HepG2 (cell line): ENCODE measurements at regions not wholly inside any gene's neighbourhood (a gene's known extent, or its start where the extent isn't known, plus 50 kb on each side); places are given as distances from the start of the nearest gene placed in this dataset.
"Not testable (repeated sequence)": the region's sequence is repeated elsewhere in the genome, so short reads cannot be mapped to it uniquely, and the experiment has no call there.

Experiments
- ARNT2 ChIP-seq: sonication (generic); formaldehyde crosslinking; IDR thresholded peaks from 2 replicates; pipeline ENCODE4 v1.8.0; 2022; ENCODE audit warnings: mild to moderate bottlenecking, low read depth, missing genetic modification reagents, moderate library complexity
- ARNTL ChIP-seq: sonication (generic); formaldehyde crosslinking; IDR thresholded peaks from 2 replicates; pipeline ENCODE4 v1.4.0; 2020; ENCODE audit warnings: mild to moderate bottlenecking, missing genetic modification reagents
- CREM ChIP-seq, 2 experiments: sonication (generic) in 1 of 2; formaldehyde crosslinking in 1 of 2; IDR thresholded peaks; 2 replicates each; pipeline versions ENCODE4 v1.4.0 to v1.6.1; 2016 to 2020; ENCODE audit warnings: antibody characterized with exemption in 1 of 2, mild to moderate bottlenecking in 1 of 2, missing genetic modification reagents in 1 of 2
- HMG20B ChIP-seq: conservative IDR thresholded peaks from 2 replicates; pipeline ENCODE4 v1.6.1; 2016; ENCODE audit warnings: missing genetic modification reagents, missing compliant biosample characterization
- ISL2 ChIP-seq: sonication (generic); formaldehyde crosslinking; IDR thresholded peaks from 2 replicates; pipeline ENCODE4 v1.5.0; 2020; ENCODE audit warnings: missing genetic modification reagents
- MEF2D ChIP-seq: sonication (generic); formaldehyde crosslinking; IDR thresholded peaks from 2 replicates; pipeline ENCODE4 v1.5.1; 2020; ENCODE audit warnings: mild to moderate bottlenecking, missing genetic modification reagents
- NR2F2 ChIP-seq: IDR thresholded peaks from 2 replicates; pipeline ENCODE4 v1.6.1; 2012; ENCODE audit warnings: low read depth, inconsistent platforms, borderline replicate concordance
- NR2F6 ChIP-seq, 2 experiments: IDR thresholded peaks; 2 replicates each; pipeline ENCODE4 v1.6.1; 2016; ENCODE audit warnings: antibody characterized with exemption in 1 of 2, mild to moderate bottlenecking in 1 of 2
- RFXANK ChIP-seq: IDR thresholded peaks from 2 replicates; pipeline ENCODE4 v1.6.1; 2016
- SIX1 ChIP-seq: sonication (generic); formaldehyde crosslinking; IDR thresholded peaks from 2 replicates; pipeline ENCODE4 v1.4.0; 2020; ENCODE audit warnings: missing genetic modification reagents, borderline replicate concordance
- SOX6 ChIP-seq, 2 experiments: fragments of 450-650 bp in 1 of 2; sonication (generic) in 1 of 2; formaldehyde crosslinking in 1 of 2; IDR thresholded peaks; 2 replicates each; pipeline versions ENCODE4 v1.4.0 to v1.6.1; 2017 to 2020; ENCODE audit warnings: antibody characterized with exemption in 1 of 2, mild to moderate bottlenecking in 1 of 2, missing genetic modification reagents in 1 of 2
- TARDBP ChIP-seq: sonication (generic); formaldehyde crosslinking; IDR thresholded peaks from 2 replicates; pipeline ENCODE4 v1.8.0; 2022; ENCODE audit warnings: mild to moderate bottlenecking, missing genetic modification reagents
- YEATS4 ChIP-seq: sonication (generic); formaldehyde crosslinking; IDR thresholded peaks from 2 replicates; pipeline ENCODE4 v1.4.0; 2020; ENCODE audit warnings: missing genetic modification reagents, borderline replicate concordance
- ZKSCAN8 ChIP-seq: IDR thresholded peaks from 2 replicates; pipeline ENCODE4 v1.6.1; 2016; ENCODE audit warnings: borderline replicate concordance, missing genetic modification reagents, missing compliant biosample characterization
- ZNF292 ChIP-seq: sonication (generic); formaldehyde crosslinking; IDR thresholded peaks from 2 replicates; pipeline ENCODE4 v1.8.1; 2022; ENCODE audit warnings: mild to moderate bottlenecking, low read depth, missing genetic modification reagents, borderline replicate concordance
- ZNF788 ChIP-seq: sonication (generic); formaldehyde crosslinking; IDR thresholded peaks from 2 replicates; pipeline ENCODE4 v1.5.0; 2020; ENCODE audit warnings: mild to moderate bottlenecking, missing genetic modification reagents, borderline replicate concordance
- TF ChIP-seq, protein P1 (sequence below): sonication (generic); formaldehyde crosslinking; IDR thresholded peaks from 2 replicates; pipeline ENCODE4 v1.4.0; 2020; ENCODE audit warnings: missing genetic modification reagents, mild to moderate bottlenecking, borderline replicate concordance
- TF ChIP-seq, protein P2 (sequence below): sonication (generic); formaldehyde crosslinking; IDR thresholded peaks from 2 replicates; pipeline ENCODE4 v1.4.0; 2020; ENCODE audit warnings: missing genetic modification reagents
- TF ChIP-seq, protein P3 (sequence below): sonication (generic); formaldehyde crosslinking; IDR thresholded peaks from 2 replicates; pipeline ENCODE4 v1.5.0; 2020; ENCODE audit warnings: missing genetic modification reagents
- TF ChIP-seq, protein P4 (sequence below): sonication (generic); formaldehyde crosslinking; IDR thresholded peaks from 2 replicates; pipeline ENCODE4 v1.4.0; 2020; ENCODE audit warnings: missing genetic modification reagents, borderline replicate concordance

DNA sequence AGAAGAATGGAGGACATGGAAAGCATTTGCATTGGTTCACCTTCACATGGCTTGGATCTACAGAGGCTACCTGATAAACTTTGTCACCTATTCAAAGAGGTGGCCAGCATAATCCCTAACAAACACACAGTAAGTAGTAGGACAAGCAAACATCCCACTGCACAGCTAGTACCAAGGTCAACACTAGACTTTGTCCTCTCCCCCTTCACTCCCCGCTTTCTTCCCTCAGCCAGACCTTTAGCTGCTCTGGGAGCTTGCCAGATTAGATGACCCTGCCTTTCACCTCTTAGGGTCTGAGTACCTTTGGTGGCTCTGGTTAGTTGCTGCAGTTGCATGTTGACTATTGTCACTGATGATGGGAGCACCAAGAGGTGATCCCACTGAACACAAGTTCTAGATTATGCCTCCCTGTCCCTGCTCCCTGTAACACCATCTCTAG is 211.3 kb downstream of the CCDC74A start (continued):
- TF ChIP-seq, protein P1, sequence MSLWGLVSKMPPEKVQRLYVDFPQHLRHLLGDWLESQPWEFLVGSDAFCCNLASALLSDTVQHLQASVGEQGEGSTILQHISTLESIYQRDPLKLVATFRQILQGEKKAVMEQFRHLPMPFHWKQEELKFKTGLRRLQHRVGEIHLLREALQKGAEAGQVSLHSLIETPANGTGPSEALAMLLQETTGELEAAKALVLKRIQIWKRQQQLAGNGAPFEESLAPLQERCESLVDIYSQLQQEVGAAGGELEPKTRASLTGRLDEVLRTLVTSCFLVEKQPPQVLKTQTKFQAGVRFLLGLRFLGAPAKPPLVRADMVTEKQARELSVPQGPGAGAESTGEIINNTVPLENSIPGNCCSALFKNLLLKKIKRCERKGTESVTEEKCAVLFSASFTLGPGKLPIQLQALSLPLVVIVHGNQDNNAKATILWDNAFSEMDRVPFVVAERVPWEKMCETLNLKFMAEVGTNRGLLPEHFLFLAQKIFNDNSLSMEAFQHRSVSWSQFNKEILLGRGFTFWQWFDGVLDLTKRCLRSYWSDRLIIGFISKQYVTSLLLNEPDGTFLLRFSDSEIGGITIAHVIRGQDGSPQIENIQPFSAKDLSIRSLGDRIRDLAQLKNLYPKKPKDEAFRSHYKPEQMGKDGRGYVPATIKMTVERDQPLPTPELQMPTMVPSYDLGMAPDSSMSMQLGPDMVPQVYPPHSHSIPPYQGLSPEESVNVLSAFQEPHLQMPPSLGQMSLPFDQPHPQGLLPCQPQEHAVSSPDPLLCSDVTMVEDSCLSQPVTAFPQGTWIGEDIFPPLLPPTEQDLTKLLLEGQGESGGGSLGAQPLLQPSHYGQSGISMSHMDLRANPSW (CRISPR knock-in tag), result peak; percentile 53; the same call in 1 of the 2 replicates
- TF ChIP-seq ISL2 (CRISPR knock-in tag), result peak; percentile 85
- TF ChIP-seq ZNF788 (CRISPR knock-in tag), result peak; percentile 16; the same call in 1 of the 2 replicates
- peak; percentile 65; the same call in 1 of the 2 replicates for TF ChIP-seq ZKSCAN8 (CRISPR knock-in tag)
- TF ChIP-seq, protein P2, sequence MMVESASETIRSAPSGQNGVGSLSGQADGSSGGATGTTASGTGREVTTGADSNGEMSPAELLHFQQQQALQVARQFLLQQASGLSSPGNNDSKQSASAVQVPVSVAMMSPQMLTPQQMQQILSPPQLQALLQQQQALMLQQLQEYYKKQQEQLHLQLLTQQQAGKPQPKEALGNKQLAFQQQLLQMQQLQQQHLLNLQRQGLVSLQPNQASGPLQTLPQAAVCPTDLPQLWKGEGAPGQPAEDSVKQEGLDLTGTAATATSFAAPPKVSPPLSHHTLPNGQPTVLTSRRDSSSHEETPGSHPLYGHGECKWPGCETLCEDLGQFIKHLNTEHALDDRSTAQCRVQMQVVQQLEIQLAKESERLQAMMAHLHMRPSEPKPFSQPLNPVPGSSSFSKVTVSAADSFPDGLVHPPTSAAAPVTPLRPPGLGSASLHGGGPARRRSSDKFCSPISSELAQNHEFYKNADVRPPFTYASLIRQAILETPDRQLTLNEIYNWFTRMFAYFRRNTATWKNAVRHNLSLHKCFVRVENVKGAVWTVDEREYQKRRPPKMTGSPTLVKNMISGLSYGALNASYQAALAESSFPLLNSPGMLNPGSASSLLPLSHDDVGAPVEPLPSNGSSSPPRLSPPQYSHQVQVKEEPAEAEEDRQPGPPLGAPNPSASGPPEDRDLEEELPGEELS (CRISPR knock-in tag), result peak; percentile 97
- TF ChIP-seq RFXANK, result peak; percentile 27; the same call in 1 of the 2 replicates
- TF ChIP-seq ARNTL (CRISPR knock-in tag), result 0 out of 2 replicates have a peak, but pooled peaks have one; percentile 24
- TF ChIP-seq ARNT2, result 0 out of 2 replicates have a peak, but pooled peaks have one; percentile 28
- TF ChIP-seq NR2F2, result peak; percentile 80
- TF ChIP-seq, protein P3, sequence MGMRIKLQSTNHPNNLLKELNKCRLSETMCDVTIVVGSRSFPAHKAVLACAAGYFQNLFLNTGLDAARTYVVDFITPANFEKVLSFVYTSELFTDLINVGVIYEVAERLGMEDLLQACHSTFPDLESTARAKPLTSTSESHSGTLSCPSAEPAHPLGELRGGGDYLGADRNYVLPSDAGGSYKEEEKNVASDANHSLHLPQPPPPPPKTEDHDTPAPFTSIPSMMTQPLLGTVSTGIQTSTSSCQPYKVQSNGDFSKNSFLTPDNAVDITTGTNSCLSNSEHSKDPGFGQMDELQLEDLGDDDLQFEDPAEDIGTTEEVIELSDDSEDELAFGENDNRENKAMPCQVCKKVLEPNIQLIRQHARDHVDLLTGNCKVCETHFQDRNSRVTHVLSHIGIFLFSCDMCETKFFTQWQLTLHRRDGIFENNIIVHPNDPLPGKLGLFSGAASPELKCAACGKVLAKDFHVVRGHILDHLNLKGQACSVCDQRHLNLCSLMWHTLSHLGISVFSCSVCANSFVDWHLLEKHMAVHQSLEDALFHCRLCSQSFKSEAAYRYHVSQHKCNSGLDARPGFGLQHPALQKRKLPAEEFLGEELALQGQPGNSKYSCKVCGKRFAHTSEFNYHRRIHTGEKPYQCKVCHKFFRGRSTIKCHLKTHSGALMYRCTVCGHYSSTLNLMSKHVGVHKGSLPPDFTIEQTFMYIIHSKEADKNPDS (CRISPR knock-in tag), result 0 out of 2 replicates have a peak, but pooled peaks have one; percentile 81
- peak; percentile 34; the same call in 1 of the 2 replicates for TF ChIP-seq ZNF292
- peak; percentile 19; the same call in 1 of the 2 replicates for TF ChIP-seq YEATS4 (CRISPR knock-in tag)
- not testable (repeated sequence) for TF ChIP-seq SOX6 (IDR thresholded peaks at IDR 0.05); CREM (CRISPR knock-in tag; IDR thresholded peaks at IDR 0.05)
- TF ChIP-seq SOX6 (CRISPR knock-in tag; IDR thresholded peaks at IDR 0.05), result peak; percentile 88
- TF ChIP-seq HMG20B, result peak; percentile 81
- TF ChIP-seq, protein P4, sequence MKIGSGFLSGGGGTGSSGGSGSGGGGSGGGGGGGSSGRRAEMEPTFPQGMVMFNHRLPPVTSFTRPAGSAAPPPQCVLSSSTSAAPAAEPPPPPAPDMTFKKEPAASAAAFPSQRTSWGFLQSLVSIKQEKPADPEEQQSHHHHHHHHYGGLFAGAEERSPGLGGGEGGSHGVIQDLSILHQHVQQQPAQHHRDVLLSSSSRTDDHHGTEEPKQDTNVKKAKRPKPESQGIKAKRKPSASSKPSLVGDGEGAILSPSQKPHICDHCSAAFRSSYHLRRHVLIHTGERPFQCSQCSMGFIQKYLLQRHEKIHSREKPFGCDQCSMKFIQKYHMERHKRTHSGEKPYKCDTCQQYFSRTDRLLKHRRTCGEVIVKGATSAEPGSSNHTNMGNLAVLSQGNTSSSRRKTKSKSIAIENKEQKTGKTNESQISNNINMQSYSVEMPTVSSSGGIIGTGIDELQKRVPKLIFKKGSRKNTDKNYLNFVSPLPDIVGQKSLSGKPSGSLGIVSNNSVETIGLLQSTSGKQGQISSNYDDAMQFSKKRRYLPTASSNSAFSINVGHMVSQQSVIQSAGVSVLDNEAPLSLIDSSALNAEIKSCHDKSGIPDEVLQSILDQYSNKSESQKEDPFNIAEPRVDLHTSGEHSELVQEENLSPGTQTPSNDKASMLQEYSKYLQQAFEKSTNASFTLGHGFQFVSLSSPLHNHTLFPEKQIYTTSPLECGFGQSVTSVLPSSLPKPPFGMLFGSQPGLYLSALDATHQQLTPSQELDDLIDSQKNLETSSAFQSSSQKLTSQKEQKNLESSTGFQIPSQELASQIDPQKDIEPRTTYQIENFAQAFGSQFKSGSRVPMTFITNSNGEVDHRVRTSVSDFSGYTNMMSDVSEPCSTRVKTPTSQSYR (CRISPR knock-in tag), result peak; percentile 62; the same call in 1 of the 2 replicates
- 0 out of 2 replicates have a peak, but pooled peaks have one; percentile 30 for TF ChIP-seq MEF2D (CRISPR knock-in tag)
- TF ChIP-seq NR2F6 (IDR thresholded peaks at IDR 0.05), result peak; percentile 89
- peak; percentile 96 for TF ChIP-seq NR2F6 (CRISPR knock-in tag; IDR thresholded peaks at IDR 0.05)
- TF ChIP-seq TARDBP (CRISPR knock-in tag), result peak; percentile 52; the same call in 1 of the 2 replicates
- TF ChIP-seq SIX1 (CRISPR knock-in tag), result peak; percentile 62; the same call in 1 of the 2 replicates
- TF ChIP-seq CREM (IDR thresholded peaks at IDR 0.05), result peak; percentile 51; the same call in 1 of the 2 replicates
